WTC11 (cell line): ENCODE measurements at regions not wholly inside any gene's neighbourhood (a gene's known extent, or its start where the extent isn't known, plus 50 kb on each side); places are given as distances from the start of the nearest gene placed in this dataset.

ENCODE experiments used
- ATAC-seq: fragments of 200-7000 bp; cut with Tn5 transposase; 2 replicates; pipeline ENCODE4 v1.10.0; 2021; ENCODE audit warnings: mild to moderate bottlenecking, moderate library complexity
- CTCF ChIA-PET: fragments of 300-600 bp; sonication (Branson Sonifier 250); formaldehyde crosslinking; loops from one replicate; lab custom pipeline; 2021; ENCODE audit warnings: antibody characterized with exemption; lab: Charles Lee
- POLR2A ChIA-PET: fragments of 350-600 bp; sonication (Branson Sonifier 250); formaldehyde crosslinking; loops from one replicate; lab custom pipeline; 2021; ENCODE audit warnings: antibody characterized with exemption; lab: Charles Lee
- DNase-seq: peaks from one replicate; pipeline ENCODE4 v3.0.0; 2021; ENCODE audit warnings: low spot score
- H3K27ac Mint-ChIP-seq: 2 replicates; pipeline ENCODE4 v1.8.0; 2021; ENCODE audit warnings: mixed read lengths
- H3K27me3 Mint-ChIP-seq: 2 replicates; pipeline ENCODE4 v1.8.0; 2021; ENCODE audit warnings: low read depth, mild to moderate bottlenecking, moderate library complexity, mixed read lengths
- H3K36me3 Mint-ChIP-seq: 2 replicates; pipeline ENCODE4 v1.8.0; 2021; ENCODE audit warnings: mixed read lengths
- H3K4me1 Mint-ChIP-seq: 2 replicates; pipeline ENCODE4 v1.8.0; 2022; ENCODE audit warnings: mixed read lengths
- H3K4me3 Mint-ChIP-seq: 2 replicates; pipeline ENCODE4 v1.8.0; 2021; ENCODE audit warnings: mild to moderate bottlenecking, moderate library complexity, mixed read lengths
- H3K9me3 Mint-ChIP-seq: 2 replicates; pipeline ENCODE4 v1.8.0; 2021; ENCODE audit warnings: mixed read lengths
- ARID4B ChIP-seq: sonication (generic); formaldehyde crosslinking; IDR thresholded peaks from 2 replicates; pipeline ENCODE4 v1.8.0; 2023; ENCODE audit warnings: missing genetic modification reagents, mild to moderate bottlenecking, borderline replicate concordance
- CTCF ChIP-seq: fragments of 200-600 bp; IDR thresholded peaks from 2 replicates; pipeline ENCODE4 v1.8.0; 2022; ENCODE audit warnings: antibody characterized with exemption
- FOXP4 ChIP-seq: sonication (generic); formaldehyde crosslinking; IDR thresholded peaks from 2 replicates; pipeline ENCODE4 v1.8.0; 2022; ENCODE audit warnings: mild to moderate bottlenecking, missing genetic modification reagents
- GRHL2 ChIP-seq: fragments of 250-450 bp; sonication (Bioruptor Pico); IDR thresholded peaks from 2 replicates; pipeline ENCODE4 v1.8.0; 2022; ENCODE audit warnings: mild to moderate bottlenecking, moderate library complexity; ENCODE audit not compliant: insufficient replicate concordance, severe bottlenecking
- HMGA2 ChIP-seq: fragments of 250-450 bp; sonication (Bioruptor Pico); IDR thresholded peaks from 2 replicates; pipeline ENCODE4 v1.4.0; 2021; ENCODE audit warnings: mild to moderate bottlenecking, moderate library complexity
- NFATC4 ChIP-seq: fragments of 250-450 bp; sonication (Bioruptor Pico); IDR thresholded peaks from 2 replicates; pipeline ENCODE4 v1.9.0; 2021; ENCODE audit warnings: mild to moderate bottlenecking
- NR3C1 ChIP-seq: sonication (generic); formaldehyde crosslinking; conservative IDR thresholded peaks from 2 replicates; pipeline ENCODE4 v1.8.1; 2023; ENCODE audit warnings: low read depth, mild to moderate bottlenecking, missing genetic modification reagents
- RELA ChIP-seq: sonication (generic); formaldehyde crosslinking; IDR thresholded peaks from 2 replicates; pipeline ENCODE4 v1.8.1; 2022; ENCODE audit warnings: missing genetic modification reagents, mild to moderate bottlenecking, borderline replicate concordance
- SP1 ChIP-seq: sonication (generic); formaldehyde crosslinking; conservative IDR thresholded peaks from 2 replicates; pipeline ENCODE4 v1.8.1; 2022; ENCODE audit warnings: missing genetic modification reagents
- STAT6 ChIP-seq: sonication (generic); formaldehyde crosslinking; conservative IDR thresholded peaks from 2 replicates; pipeline ENCODE4 v1.8.1; 2023; ENCODE audit warnings: mild to moderate bottlenecking, low read depth, missing genetic modification reagents, moderate library complexity
- ZBTB43 ChIP-seq: sonication (generic); formaldehyde crosslinking; IDR thresholded peaks from 2 replicates; pipeline ENCODE4 v1.8.1; 2023; ENCODE audit warnings: mild to moderate bottlenecking, missing genetic modification reagents
- ZNF121 ChIP-seq: sonication (generic); formaldehyde crosslinking; IDR thresholded peaks from 2 replicates; pipeline ENCODE4 v1.8.0; 2023; ENCODE audit warnings: missing genetic modification reagents
- ZNF263 ChIP-seq: sonication (generic); formaldehyde crosslinking; IDR thresholded peaks from 2 replicates; pipeline ENCODE4 v1.8.1; 2022; ENCODE audit warnings: low read depth, mild to moderate bottlenecking, moderate library complexity, missing genetic modification reagents
- ZNF416 ChIP-seq: fragments of 250-450 bp; sonication (Bioruptor Pico); IDR thresholded peaks from 2 replicates; pipeline ENCODE4 v1.9.0; 2021; ENCODE audit warnings: mild to moderate bottlenecking, inconsistent platforms

GRCh38 chr3:41106691-41107090 is 92.6 kb upstream of the CTNNB1 start:
- Mint-ChIP-seq H3K36me3 (no peaks in the 10 kb centered on the region), H3K27ac (no peak overlapping the region), H3K4me3 (no peak overlapping the region), H3K4me1 (no peaks in the 10 kb centered on the region), H3K9me3 (no peaks in the 10 kb centered on the region), H3K27me3 (no peaks in the 10 kb centered on the region)
- no peak for ATAC-seq
- TF ChIP-seq ZBTB43 (CRISPR knock-in tag) (no peak), NR3C1 (CRISPR knock-in tag) (no peak), HMGA2 (CRISPR knock-in tag) (no peak), ZNF416 (CRISPR knock-in tag) (no peak), ARID4B (CRISPR knock-in tag) (no peak), SP1 (no peak), ZNF263 (CRISPR knock-in tag) (no peak), CTCF (no peak), FOXP4 (CRISPR knock-in tag) (no peak), STAT6 (CRISPR knock-in tag) (no peak), GRHL2 (CRISPR knock-in tag) (no peak), NFATC4 (CRISPR knock-in tag) (no peak), RELA (CRISPR knock-in tag) (no peak), ZNF121 (no peak)
- ChIA-PET POLR2A (interaction anchor here (0.7 kb wide), 1 partner anchor 133 kb away, joined by 3 read pairs; no protein-coding TSS in a partner anchor), CTCF (interaction anchor here (0.5 kb wide), 1 partner anchor 362 kb away, joined by 6 read pairs; no protein-coding TSS in a partner anchor)
- DNase-seq: no peak
